PC-9 (cell line): ENCODE measurements at regions not wholly inside any gene's neighbourhood (a gene's known extent, or its start where the extent isn't known, plus 50 kb on each side); places are given as distances from the start of the nearest gene placed in this dataset.

Experiments used
- BruUV-seq: library from RNA; stranded (reverse); fragments of 400-500 nt; replicated peaks from 2 replicates; lab custom pipeline; 2021; lab: Mats Ljungman, UMichigan
- CTCF ChIA-PET: fragments of 300-600 bp; sonication (Branson Sonifier 250); formaldehyde crosslinking; loops from one replicate; lab custom pipeline; 2022; ENCODE audit warnings: antibody characterized with exemption; lab: Charles Lee
- POLR2A ChIA-PET: fragments of 300-600 bp; sonication (Branson Sonifier 250); formaldehyde crosslinking; loops from one replicate; lab custom pipeline; 2022; ENCODE audit warnings: antibody characterized with exemption; ENCODE audit not compliant: unreplicated experiment; lab: Charles Lee
- DNase-seq, 2 experiments: peaks; one replicate each; pipeline versions ENCODE4 v3.0.0 to v3.0.0-alpha.2; 2015 to 2022; ENCODE audit warnings: mixed read lengths in 1 of 2
- H2AFZ ChIP-seq: fragments of 200-600 bp; sonication (generic); 2 replicates; pipeline ENCODE4 v1.8.1; 2017; ENCODE audit warnings: antibody characterized with exemption
- H3F3A ChIP-seq: fragments of 200-600 bp; sonication (generic); 2 replicates; pipeline ENCODE4 v1.8.1; 2017; ENCODE audit warnings: antibody characterized with exemption, mild to moderate bottlenecking, low read depth; ENCODE audit not compliant: insufficient read depth
- H3K27ac ChIP-seq: fragments of 200-600 bp; sonication (generic); 2 replicates; pipeline ENCODE4 v1.6.1; 2016; ENCODE audit warnings: mixed run types
- H3K27me3 ChIP-seq: fragments of 200-600 bp; sonication (generic); 2 replicates; pipeline ENCODE4 v1.6.1; 2016; ENCODE audit warnings: low read depth, mixed run types; ENCODE audit not compliant: insufficient read depth
- H3K36me3 ChIP-seq: fragments of 200-600 bp; sonication (generic); 2 replicates; pipeline ENCODE4 v1.6.1; 2016; ENCODE audit warnings: low read depth, mixed run types
- H3K4me1 ChIP-seq: fragments of 200-600 bp; sonication (generic); replicated peaks from 2 replicates; pipeline ENCODE4 v1.6.1; 2016; ENCODE audit warnings: mixed run types; ENCODE audit not compliant: insufficient read depth
- H3K4me2 ChIP-seq: fragments of 200-600 bp; sonication (generic); 2 replicates; pipeline ENCODE4 v1.6.1; 2017; ENCODE audit warnings: mixed run types
- H3K4me3 ChIP-seq: fragments of 200-600 bp; sonication (generic); 2 replicates; pipeline ENCODE4 v1.6.1; 2016; ENCODE audit warnings: mixed run types
- H3K79me2 ChIP-seq: fragments of 200-600 bp; sonication (generic); 2 replicates; pipeline ENCODE4 v1.6.1; 2017; ENCODE audit warnings: low read depth, mixed run types
- H3K9me2 ChIP-seq: fragments of 200-600 bp; sonication (generic); 2 replicates; pipeline ENCODE4 v1.8.1; 2017; ENCODE audit warnings: mild to moderate bottlenecking; ENCODE audit not compliant: insufficient read depth
- H3K9me3 ChIP-seq: fragments of 200-600 bp; sonication (generic); 2 replicates; pipeline ENCODE4 v1.8.1; 2016; ENCODE audit warnings: low read depth; ENCODE audit not compliant: insufficient read depth
- H4K20me1 ChIP-seq: fragments of 200-600 bp; sonication (generic); 2 replicates; pipeline ENCODE4 v1.8.1; 2017; ENCODE audit not compliant: insufficient read depth
- CTCF ChIP-seq: fragments of 200-600 bp; sonication (generic); conservative IDR thresholded peaks from 2 replicates; pipeline ENCODE4 v1.6.1; 2017; ENCODE audit warnings: mixed run types, antibody characterized with exemption, mild to moderate bottlenecking, moderate library complexity
- EZH2 ChIP-seq: fragments of 200-600 bp; sonication (generic); IDR thresholded peaks from 2 replicates; pipeline ENCODE4 v1.8.0; 2017; ENCODE audit warnings: antibody characterized with exemption, low read depth
- intact Hi-C: fragments of 100-400 bp; cut with micrococcal nuclease; formaldehyde crosslinking; loops from one replicate; pipeline ENCODE4 v1.10.0; 2022; ENCODE audit not compliant: unreplicated experiment

GRCh38 chr5:7068156-7068555, 327.8 kb upstream of the ADCY2 start:
- no peaks in the 10 kb centered on the region for H3K9me3 ChIP-seq
- H3K27me3 ChIP-seq: peaks cover 20% of the 10 kb centered on the region; the same call in 1 of the 2 replicates
- no peaks in the 10 kb centered on the region; the same call in 1 of the 2 replicates for H4K20me1 ChIP-seq
- no peak overlapping the region for H3K4me2 ChIP-seq
- TF ChIP-seq EZH2 (no peak), CTCF (no peak)
- intact Hi-C loops: no loop called here
- ChIA-PET CTCF (no interaction called here), POLR2A (no interaction called here)
- no peaks in the 10 kb centered on the region for H3K79me2 ChIP-seq
- no peaks in the 10 kb centered on the region for H3K9me2 ChIP-seq
- H3F3A ChIP-seq: no peaks in the 10 kb centered on the region
- no peaks in the 10 kb centered on the region for H3K4me1 ChIP-seq
- no TSS peak for BruUV-seq
- H3K36me3 ChIP-seq: no peaks in the 10 kb centered on the region
- H2AFZ ChIP-seq: no peak overlapping the region
- no peak for DNase-seq
- H3K4me3 ChIP-seq: no peak overlapping the region
- H3K27ac ChIP-seq: no peak overlapping the region

GRCh38 chr5:7068899-7069298, 327.0 kb upstream of the ADCY2 start:
- Histone ChIP-seq H3K9me3 (no peaks in the 10 kb centered on the region), H3K36me3 (no peaks in the 10 kb centered on the region), H3K27me3 (peaks cover 20% of the 10 kb centered on the region; the same call in 1 of the 2 replicates), H3K79me2 (no peaks in the 10 kb centered on the region), H3K4me2 (no peak overlapping the region), H3K4me3 (no peak overlapping the region), H4K20me1 (no peaks in the 10 kb centered on the region; the same call in 1 of the 2 replicates), H3K4me1 (no peaks in the 10 kb centered on the region), H3K27ac (no peak overlapping the region), H3F3A (no peaks in the 10 kb centered on the region), H2AFZ (no peak overlapping the region), H3K9me2 (no peaks in the 10 kb centered on the region)
- no TSS peak for BruUV-seq
- intact Hi-C loops: no loop called here
- TF ChIP-seq EZH2 (no peak), CTCF (no peak)
- CTCF ChIA-PET: no interaction called here
- POLR2A ChIA-PET: no interaction called here
- no peak for DNase-seq

- Histone ChIP-seq H3K27me3 (peaks cover 22% of the 10 kb centered on the region; the same call in 1 of the 2 replicates), H3K4me1 (no peaks in the 10 kb centered on the region), H3K9me3 (no peaks in the 10 kb centered on the region), H3K79me2 (no peaks in the 10 kb centered on the region), H2AFZ (no peak overlapping the region), H3K36me3 (no peaks in the 10 kb centered on the region), H4K20me1 (no peaks in the 10 kb centered on the region; the same call in 1 of the 2 replicates), H3F3A (no peaks in the 10 kb centered on the region), H3K9me2 (no peaks in the 10 kb centered on the region), H3K4me2 (no peak overlapping the region), H3K4me3 (no peak overlapping the region), H3K27ac (no peak overlapping the region)
- TF ChIP-seq CTCF (no peak), EZH2 (no peak)
- intact Hi-C loops: loop anchor here (10.0 kb wide), 1 partner anchor 363 kb away; no protein-coding TSS in a partner anchor
- CTCF ChIA-PET: no interaction called here
- POLR2A ChIA-PET: no interaction called here
- BruUV-seq: no TSS peak
- DNase-seq: no peak
These were observed 323.8 kb upstream of the ADCY2 start for GRCh38 chr5:7072188-7072587.
